B cell (primary cell): ENCODE measurements at regions not wholly inside any gene's neighbourhood (a gene's known extent, or its start where the extent isn't known, plus 50 kb on each side); places are given as distances from the start of the nearest gene placed in this dataset.

ENCODE experiments used
- ATAC-seq: fragments of 200-7000 bp; cut with Tn5 transposase; one replicate; pipeline ENCODE4 v1.10.0; 2021; ENCODE audit warnings: low read depth, mild to moderate bottlenecking, moderate number of reproducible peaks, moderate library complexity
- CTCF ChIA-PET: fragments of 350-600 bp; sonication (Branson Sonifier 250); formaldehyde crosslinking; loops from one replicate; lab custom pipeline; 2021; ENCODE audit warnings: antibody characterized with exemption, inconsistent platforms; lab: Charles Lee
- POLR2A ChIA-PET: fragments of 350-600 bp; sonication (Branson Sonifier 250); formaldehyde crosslinking; loops from one replicate; lab custom pipeline; 2021; ENCODE audit warnings: antibody characterized with exemption; lab: Charles Lee
- DNase-seq: peaks from one replicate; pipeline ENCODE4 v3.0.0; 2013
- H2AFZ ChIP-seq: 2 replicates; pipeline ENCODE4 v1.6.1; 2012; ENCODE audit warnings: mild to moderate bottlenecking, low read depth, low read length; ENCODE audit not compliant: insufficient read depth, poor library complexity, severe bottlenecking
- H3K27ac ChIP-seq, 2 donors: 1 replicate in 1 of 2; 2 replicates in 1 of 2; pipeline ENCODE4 v1.5.1; 2012 to 2013; ENCODE audit warnings: low read length in 2 of 2, mild to moderate bottlenecking in 2 of 2, moderate library complexity in 1 of 2
- H3K27me3 ChIP-seq, 4 experiments: fragments of 200-600 bp in 1 of 4; sonication (generic) in 1 of 4; replicated peaks in 1 of 4; 1 replicate in 2 of 4; 2 replicates in 2 of 4; pipeline versions ENCODE4 v1.6.1 to v1.7.0; 2013 to 2016; ENCODE audit warnings: low read length in 3 of 4, mild to moderate bottlenecking in 2 of 4, mixed read lengths in 1 of 4, moderate library complexity in 1 of 4; ENCODE audit not compliant: insufficient read depth in 4 of 4, control insufficient read depth in 3 of 4; ENCODE audit errors: control extremely low read depth in 1 of 4
- H3K36me3 ChIP-seq, 2 experiments: replicated peaks in 1 of 2; 1 replicate in 1 of 2; 2 replicates in 1 of 2; pipeline versions ENCODE4 v1.6.1 to v1.7.1; 2013; ENCODE audit warnings: low read length in 1 of 2; ENCODE audit not compliant: insufficient read depth in 2 of 2, control insufficient read depth in 1 of 2; ENCODE audit errors: control extremely low read depth in 1 of 2, extremely low read depth in 1 of 2
- H3K4me1 ChIP-seq, 2 donors: fragments of 200-600 bp in 1 of 2; sonication (generic) in 1 of 2; 1 replicate in 1 of 2; 2 replicates in 1 of 2; pipeline versions ENCODE4 v1.5.1 to v1.6.1; 2013 to 2017; ENCODE audit warnings: low read length in 2 of 2; ENCODE audit not compliant: control insufficient read depth in 2 of 2, insufficient read depth in 2 of 2
- H3K4me2 ChIP-seq: replicated peaks from 2 replicates; pipeline ENCODE3; 2012; ENCODE audit warnings: mild to moderate bottlenecking, low read depth, low read length; ENCODE audit not compliant: poor library complexity, severe bottlenecking
- H3K4me3 ChIP-seq, 5 experiments: fragments of 200-600 bp in 1 of 5; sonication (generic) in 1 of 5; 1 replicate in 3 of 5; 2 replicates in 2 of 5; pipeline versions ENCODE4 v1.5.1 to v1.7.0; 2011 to 2016; ENCODE audit warnings: low read length in 4 of 5, mild to moderate bottlenecking in 4 of 5, low read depth in 2 of 5, control low read depth in 1 of 5, moderate library complexity in 1 of 5; ENCODE audit not compliant: insufficient read depth in 1 of 5; ENCODE audit errors: control extremely low read depth in 1 of 5, extremely low read depth in 1 of 5
- H3K79me2 ChIP-seq: fragments of 200-600 bp; sonication (generic); one replicate; pipeline ENCODE4 v1.6.0; 2016; ENCODE audit warnings: low read length; ENCODE audit not compliant: control insufficient read depth, insufficient read depth
- H3K9ac ChIP-seq: fragments of 200-600 bp; sonication (generic); 2 replicates; pipeline ENCODE4 v1.6.1; 2017; ENCODE audit warnings: mild to moderate bottlenecking, low read length, moderate library complexity
- H3K9me3 ChIP-seq, 3 donors: one replicate each; pipeline versions ENCODE4 v1.6.1 to v1.7.1; 2013; ENCODE audit warnings: low read length in 2 of 3; ENCODE audit not compliant: control insufficient read depth in 2 of 3, insufficient read depth in 1 of 3; ENCODE audit errors: control extremely low read depth in 1 of 3
- H4K20me1 ChIP-seq: 2 replicates; pipeline ENCODE4 v1.6.0; 2012; ENCODE audit warnings: mild to moderate bottlenecking, low read length; ENCODE audit not compliant: insufficient read depth, control insufficient read depth, poor library complexity, severe bottlenecking
- H3K27ac Mint-ChIP-seq: one replicate; pipeline ENCODE4 v1.8.0; 2021; ENCODE audit warnings: mixed read lengths
- H3K27me3 Mint-ChIP-seq: one replicate; pipeline ENCODE4 v1.8.0; 2021; ENCODE audit warnings: mixed read lengths
- H3K4me1 Mint-ChIP-seq: one replicate; pipeline ENCODE4 v1.8.0; 2021; ENCODE audit warnings: mixed read lengths
- H3K4me3 Mint-ChIP-seq: one replicate; pipeline ENCODE4 v1.8.0; 2021; ENCODE audit warnings: mixed read lengths
- H3K9me3 Mint-ChIP-seq: one replicate; pipeline ENCODE4 v1.8.0; 2022; ENCODE audit warnings: mixed read lengths; ENCODE audit not compliant: insufficient read depth
- EZH2 ChIP-seq: IDR thresholded peaks from 2 replicates; pipeline ENCODE4 v1.6.1; 2012; ENCODE audit warnings: borderline replicate concordance, low read depth, mild to moderate bottlenecking, moderate library complexity, low read length; ENCODE audit not compliant: insufficient read depth, poor library complexity, severe bottlenecking
- WGBS: methylation state at CpG from one replicate; pipeline ENCODE4 v1.1.5; 2013; ENCODE audit warnings: missing lambda C conversion rate; ENCODE audit not compliant: insufficient coverage; 5-methylcytosine and 5-hydroxymethylcytosine counted together
- intact Hi-C: fragments of 100-400 bp; cut with micrococcal nuclease; formaldehyde crosslinking; loops from one replicate; pipeline ENCODE4 v1.10.0; 2022
- TF ChIP-seq, protein P1 (sequence below): fragments of 200-600 bp; IDR thresholded peaks from one replicate; pipeline ENCODE4 v1.8.0; 2022; ENCODE audit warnings: antibody characterized with exemption, mild to moderate bottlenecking

DNA sequence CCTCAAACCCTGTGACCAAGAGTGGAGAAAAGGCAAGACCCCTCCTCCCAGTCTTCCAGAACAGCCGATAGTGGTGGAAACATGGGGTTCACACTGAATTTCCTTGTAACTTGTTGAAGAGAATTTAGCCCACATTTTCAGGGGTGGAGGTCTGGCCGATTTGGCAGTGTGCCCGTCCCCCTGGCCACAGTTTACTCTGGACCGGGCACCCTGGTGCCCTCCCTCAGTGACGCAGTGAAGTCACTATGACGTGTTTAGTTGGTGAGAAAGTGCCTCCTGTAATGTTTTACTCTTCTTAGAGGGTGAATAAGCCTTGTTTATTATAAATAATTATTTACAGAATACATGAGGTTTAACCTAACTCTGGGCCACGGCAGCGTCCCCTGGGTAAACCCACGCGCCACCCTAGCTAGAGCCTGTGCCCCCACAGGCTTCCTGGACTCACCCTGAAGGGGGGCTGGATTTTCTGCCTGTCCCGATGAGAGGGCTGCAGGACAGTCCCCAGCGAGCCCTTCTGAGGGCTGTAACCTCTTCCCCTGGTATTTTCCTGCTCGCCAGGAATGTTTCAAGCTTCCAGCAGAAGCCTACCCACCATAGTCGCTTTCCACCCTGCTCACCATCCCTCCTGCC lies 316.9 kb downstream of the SEC14L1 start:
- TF ChIP-seq, protein P1, sequence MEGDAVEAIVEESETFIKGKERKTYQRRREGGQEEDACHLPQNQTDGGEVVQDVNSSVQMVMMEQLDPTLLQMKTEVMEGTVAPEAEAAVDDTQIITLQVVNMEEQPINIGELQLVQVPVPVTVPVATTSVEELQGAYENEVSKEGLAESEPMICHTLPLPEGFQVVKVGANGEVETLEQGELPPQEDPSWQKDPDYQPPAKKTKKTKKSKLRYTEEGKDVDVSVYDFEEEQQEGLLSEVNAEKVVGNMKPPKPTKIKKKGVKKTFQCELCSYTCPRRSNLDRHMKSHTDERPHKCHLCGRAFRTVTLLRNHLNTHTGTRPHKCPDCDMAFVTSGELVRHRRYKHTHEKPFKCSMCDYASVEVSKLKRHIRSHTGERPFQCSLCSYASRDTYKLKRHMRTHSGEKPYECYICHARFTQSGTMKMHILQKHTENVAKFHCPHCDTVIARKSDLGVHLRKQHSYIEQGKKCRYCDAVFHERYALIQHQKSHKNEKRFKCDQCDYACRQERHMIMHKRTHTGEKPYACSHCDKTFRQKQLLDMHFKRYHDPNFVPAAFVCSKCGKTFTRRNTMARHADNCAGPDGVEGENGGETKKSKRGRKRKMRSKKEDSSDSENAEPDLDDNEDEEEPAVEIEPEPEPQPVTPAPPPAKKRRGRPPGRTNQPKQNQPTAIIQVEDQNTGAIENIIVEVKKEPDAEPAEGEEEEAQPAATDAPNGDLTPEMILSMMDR = no peak
- no peak for TF ChIP-seq EZH2
- Histone ChIP-seq H3K4me3 (peak overlapping the region in 4 of 5 experiments; percentile 9 to 41 (median 25)), H3K36me3 (peaks cover 0 to 15% of the 10 kb centered on the region in 2 experiments), H4K20me1 (peaks cover 4% of the 10 kb centered on the region), H3K79me2 (peaks cover 100% of the 10 kb centered on the region), H2AFZ (peak overlapping the region; percentile 36), H3K4me2 (peak overlapping the region; percentile 96), H3K27ac (peak overlapping the region; percentile 77 to 96), H3K27me3 (no peaks in the 10 kb centered on the region), H3K9ac (peak overlapping the region; percentile 62), H3K4me1 (peaks cover 97 to 100% of the 10 kb centered on the region in 2 donors), H3K9me3 (no peaks in the 10 kb centered on the region)
- no peaks in the 10 kb centered on the region for H3K27me3 Mint-ChIP-seq
- no peaks in the 10 kb centered on the region for H3K9me3 Mint-ChIP-seq
- intact Hi-C loops = loop anchor here (10.0 kb wide), 1 partner anchor 373 kb away; no protein-coding TSS in a partner anchor
- peak overlapping the region; percentile 94 for H3K4me3 Mint-ChIP-seq
- DNase-seq (no peak), ATAC-seq (no peak)
- POLR2A ChIA-PET = interaction anchor here (0.5 to 3.2 kb wide), 7 partner anchors 8 to 896 kb away, joined by 3 to 20 read pairs (median 3); no protein-coding TSS in a partner anchor
- H3K4me1 Mint-ChIP-seq = peaks cover 93% of the 10 kb centered on the region
- H3K27ac Mint-ChIP-seq = peak overlapping the region; percentile 100
- 28% methylated on average over 8 of the region's 14 CpGs for WGBS
- CTCF ChIA-PET = interaction anchor here (0.7 to 5.6 kb wide), 9 partner anchors 7 to 126 kb away, joined by 3 to 31 read pairs (median 3); no protein-coding TSS in a partner anchor
